KMS-11 (cell line): ENCODE measurements at regions not wholly inside any gene's neighbourhood (a gene's known extent, or its start where the extent isn't known, plus 50 kb on each side); places are given as distances from the start of the nearest gene placed in this dataset.
"Not testable (repeated sequence)": the region's sequence is repeated elsewhere in the genome, so short reads cannot be mapped to it uniquely, and the experiment has no call there.

Source experiments
- H2AFZ ChIP-seq: fragments of 200-600 bp; sonication (generic); 2 replicates; pipeline ENCODE4 v1.6.1; 2016; ENCODE audit warnings: antibody characterized with exemption, mixed run types, low read depth
- H3K27ac ChIP-seq: fragments of 200-600 bp; sonication (generic); 2 replicates; pipeline ENCODE4 v1.6.1; 2016; ENCODE audit warnings: mild to moderate bottlenecking, mixed run types
- H3K27me3 ChIP-seq: fragments of 200-600 bp; sonication (generic); 2 replicates; pipeline ENCODE4 v1.6.1; 2017; ENCODE audit warnings: mild to moderate bottlenecking, low read depth, mixed run types, moderate library complexity; ENCODE audit not compliant: insufficient read depth
- H3K36me3 ChIP-seq: fragments of 200-600 bp; sonication (generic); 2 replicates; pipeline ENCODE4 v1.6.1; 2017; ENCODE audit warnings: mild to moderate bottlenecking, mixed run types; ENCODE audit not compliant: insufficient read depth
- H3K4me1 ChIP-seq: fragments of 200-600 bp; sonication (generic); 2 replicates; pipeline ENCODE4 v1.6.1; 2016; ENCODE audit warnings: mild to moderate bottlenecking, low read depth, mixed run types; ENCODE audit not compliant: poor library complexity, severe bottlenecking
- H3K4me2 ChIP-seq: fragments of 200-600 bp; sonication (generic); 2 replicates; pipeline ENCODE4 v1.7.0; 2016; ENCODE audit warnings: mild to moderate bottlenecking, mixed run types
- H3K4me3 ChIP-seq: fragments of 200-600 bp; sonication (generic); IDR thresholded peaks from 2 replicates; pipeline ENCODE4 v1.6.1; 2017; ENCODE audit warnings: low read depth, low read length, mixed read lengths; ENCODE audit not compliant: insufficient read depth
- H3K79me2 ChIP-seq: fragments of 200-600 bp; sonication (generic); 2 replicates; pipeline ENCODE4 v1.6.1; 2016; ENCODE audit warnings: low read depth, mixed run types; ENCODE audit not compliant: insufficient read depth
- H3K9ac ChIP-seq: fragments of 200-600 bp; sonication (generic); 2 replicates; pipeline ENCODE4 v1.6.1; 2016; ENCODE audit warnings: mild to moderate bottlenecking, mixed run types
- H4K20me1 ChIP-seq: fragments of 200-600 bp; sonication (generic); 2 replicates; pipeline ENCODE4 v1.6.1; 2016; ENCODE audit warnings: mild to moderate bottlenecking, mixed run types; ENCODE audit not compliant: insufficient read depth
- CTCF ChIP-seq: fragments of 200-600 bp; sonication (generic); conservative IDR thresholded peaks from 2 replicates; pipeline ENCODE4 v1.6.1; 2017; ENCODE audit warnings: low read depth, mild to moderate bottlenecking, antibody characterized with exemption, low read length, moderate library complexity, mixed read lengths

- H3K36me3 ChIP-seq, result no peaks in the 10 kb centered on the region
- H2AFZ ChIP-seq, result no peak overlapping the region
- no peaks in the 10 kb centered on the region for H3K27me3 ChIP-seq
- H3K4me3 ChIP-seq, result no peak overlapping the region
- H3K4me1 ChIP-seq, result no peaks in the 10 kb centered on the region
- no peaks in the 10 kb centered on the region for H4K20me1 ChIP-seq
- no peaks in the 10 kb centered on the region for H3K79me2 ChIP-seq
- H3K9ac ChIP-seq, result no peak overlapping the region
- no peak overlapping the region for H3K27ac ChIP-seq
- H3K4me2 ChIP-seq, result no peak overlapping the region
- TF ChIP-seq CTCF, result no peak
These were observed 169.6 kb upstream of the NDUFV2 start for GRCh38 chr18:8932866-8933265.

DNA sequence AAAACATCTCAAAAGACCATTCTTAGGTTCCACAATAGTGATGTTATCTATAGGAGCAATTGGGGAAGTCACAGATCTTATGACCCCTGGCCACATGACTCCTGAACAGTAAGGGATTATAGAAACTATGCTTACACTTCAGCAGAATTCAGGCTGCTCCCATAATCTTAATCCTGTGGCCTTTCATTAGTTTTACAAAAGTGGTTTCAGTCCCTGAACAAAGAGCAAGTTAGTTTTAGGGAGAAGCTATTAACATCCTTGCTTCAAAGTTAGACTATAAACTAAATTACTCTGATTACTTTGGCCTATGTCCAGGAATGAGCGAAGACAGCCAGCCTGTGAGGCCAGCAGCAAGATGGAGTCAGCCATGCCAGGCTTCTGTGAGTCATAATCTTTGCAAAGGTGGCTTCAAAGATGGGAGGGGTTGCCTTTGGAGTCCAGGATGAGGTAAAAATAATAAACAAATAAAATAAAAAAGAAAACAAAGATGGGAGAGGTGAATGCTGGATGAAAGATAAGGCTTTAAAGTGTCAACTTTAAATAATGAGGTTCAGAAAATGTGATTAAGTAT is 168.7 kb upstream of the NDUFV2 start:
- H2AFZ ChIP-seq, result no peak overlapping the region
- H3K27me3 ChIP-seq, result no peaks in the 10 kb centered on the region
- H3K4me3 ChIP-seq, result no peak overlapping the region
- no peaks in the 10 kb centered on the region for H3K79me2 ChIP-seq
- no peak overlapping the region for H3K4me2 ChIP-seq
- TF ChIP-seq CTCF, result no peak
- H3K4me1 ChIP-seq, result no peaks in the 10 kb centered on the region
- H3K36me3 ChIP-seq, result no peaks in the 10 kb centered on the region
- H3K9ac ChIP-seq, result no peak overlapping the region
- H3K27ac ChIP-seq, result no peak overlapping the region
- H4K20me1 ChIP-seq, result no peaks in the 10 kb centered on the region

DNA sequence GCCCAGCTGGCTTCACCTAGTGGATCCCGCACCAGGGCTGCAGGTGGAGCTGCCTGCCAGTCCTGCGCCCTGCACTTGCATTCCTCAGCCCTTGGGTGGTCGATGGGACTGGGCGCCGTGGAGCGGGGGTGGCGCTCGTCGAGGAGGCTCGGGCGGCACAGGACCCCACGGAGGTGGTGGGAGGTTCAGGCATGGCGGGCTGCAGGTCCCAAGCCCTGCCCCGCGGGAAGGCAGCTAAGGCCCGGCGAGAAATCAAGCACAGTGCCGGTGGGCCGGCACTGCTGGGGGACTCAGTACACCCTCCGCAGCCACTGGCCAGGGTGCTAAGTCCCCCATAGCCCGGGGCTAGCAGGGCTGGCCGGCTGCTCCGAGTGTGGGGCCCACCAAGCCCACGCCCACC is 167.2 kb upstream of the NDUFV2 start:
- not testable (repeated sequence) for H2AFZ ChIP-seq, H3K36me3 ChIP-seq, H3K4me1 ChIP-seq, H3K27ac ChIP-seq, H3K9ac ChIP-seq, H3K4me3 ChIP-seq, H3K27me3 ChIP-seq, H3K79me2 ChIP-seq, H4K20me1 ChIP-seq, H3K4me2 ChIP-seq

GRCh38 chr18:8936619-8937018 is 165.9 kb upstream of the NDUFV2 start:
- H3K27me3 ChIP-seq, result no peaks in the 10 kb centered on the region

More at GRCh38 chr18:8936619-8937018, 165.9 kb upstream of the NDUFV2 start:
- H2AFZ ChIP-seq, result no peak overlapping the region
- no peaks in the 10 kb centered on the region for H3K4me1 ChIP-seq
- no peaks in the 10 kb centered on the region for H3K36me3 ChIP-seq
- H3K27ac ChIP-seq, result no peak overlapping the region
- no peaks in the 10 kb centered on the region for H4K20me1 ChIP-seq
- no peak for TF ChIP-seq CTCF
- H3K79me2 ChIP-seq, result no peaks in the 10 kb centered on the region
- no peak overlapping the region for H3K4me3 ChIP-seq
- H3K4me2 ChIP-seq, result no peak overlapping the region
- H3K9ac ChIP-seq, result no peak overlapping the region
